ENCODE measurements at regions not wholly inside any gene's neighbourhood (a gene's known extent, or its start where the extent isn't known, plus 50 kb on each side); places are given as distances from the start of the nearest gene placed in this dataset.
A peak's percentile ranks its signal among the peaks of the same experiment; 100 is the strongest.

DNA sequence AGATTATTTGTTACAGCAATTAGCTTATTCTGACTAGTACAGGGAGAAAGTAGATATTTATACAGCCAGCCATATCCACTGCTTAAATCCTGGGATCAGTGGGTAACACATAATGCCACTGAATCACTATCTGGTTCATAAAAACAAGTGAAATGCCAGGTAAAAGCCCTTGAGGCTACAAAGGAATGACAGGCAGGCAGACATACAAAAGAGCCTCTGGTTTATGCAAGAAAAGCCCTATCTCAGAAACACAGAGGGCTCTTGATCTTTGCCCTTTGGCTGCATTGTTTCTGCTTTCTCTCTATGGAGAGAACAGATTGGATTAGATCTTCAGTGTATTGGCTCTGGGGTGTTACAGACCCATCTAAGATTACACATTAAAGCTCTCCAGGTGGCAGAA, 115.4 kb upstream of the GADL1 start:
- H3K27ac ChIP-seq (ENCODE audit: low read length, poor library complexity, severe bottlenecking), result no peak overlapping the region
- no peak for DNase-seq
- H3K4me1 ChIP-seq (ENCODE audit: control insufficient read depth, insufficient read depth, low read depth, low read length), result peaks cover 3% of the 10 kb centered on the region
- no peaks in the 10 kb centered on the region for H3K27me3 ChIP-seq (ENCODE audit: control insufficient read depth in 1 of 2, insufficient read depth in 1 of 2, low read length in 2 of 2)
- H2BK15ac ChIP-seq (ENCODE audit: low read depth, poor library complexity, severe bottlenecking), result no peak overlapping the region
- no peak overlapping the region for H3K9ac ChIP-seq (ENCODE audit: low read length)
- H3K14ac ChIP-seq (ENCODE audit: low read length in 2 of 2), result no peak overlapping the region
- H4K91ac ChIP-seq (ENCODE audit: low read length), result no peak overlapping the region
- H3K4ac ChIP-seq (ENCODE audit: low read depth in 1 of 2, low read length in 2 of 2), result no peak overlapping the region
- H2AK5ac ChIP-seq (ENCODE audit: low read length, severe bottlenecking), result no peak overlapping the region
- H3K4me3 ChIP-seq (ENCODE audit: insufficient read depth in 1 of 2, low read depth in 1 of 2, low read length in 2 of 2), result no peak overlapping the region
- H3K23ac ChIP-seq (ENCODE audit: low read length in 2 of 2), result no peak overlapping the region
- no peak overlapping the region for H4K8ac ChIP-seq (ENCODE audit: low read length)
- no peak overlapping the region for H3K18ac ChIP-seq (ENCODE audit: low read depth in 1 of 2, low read length in 2 of 2)
- no peak overlapping the region for H3K4me2 ChIP-seq (ENCODE audit: low read length, poor library complexity, severe bottlenecking)
- H3K9me3 ChIP-seq (ENCODE audit: control insufficient read depth, low read length), result peaks cover 8% of the 10 kb centered on the region
- H3K79me1 ChIP-seq (replicated peaks; ENCODE audit: low read length, poor library complexity, severe bottlenecking), result no peaks in the 10 kb centered on the region
- no peaks in the 10 kb centered on the region for H3K36me3 ChIP-seq (ENCODE audit: control insufficient read depth in 1 of 2, insufficient read depth in 2 of 2, low read depth in 1 of 2, low read length in 2 of 2)
- H2BK12ac ChIP-seq (ENCODE audit: low read length in 2 of 2), result no peak overlapping the region
- no peak overlapping the region for H2BK5ac ChIP-seq (ENCODE audit: low read depth, low read length, poor library complexity, severe bottlenecking)
- H2AFZ ChIP-seq (ENCODE audit: low read depth, low read length), result no peak overlapping the region
- H2BK120ac ChIP-seq (ENCODE audit: low read depth, low read length), result no peak overlapping the region

DNA sequence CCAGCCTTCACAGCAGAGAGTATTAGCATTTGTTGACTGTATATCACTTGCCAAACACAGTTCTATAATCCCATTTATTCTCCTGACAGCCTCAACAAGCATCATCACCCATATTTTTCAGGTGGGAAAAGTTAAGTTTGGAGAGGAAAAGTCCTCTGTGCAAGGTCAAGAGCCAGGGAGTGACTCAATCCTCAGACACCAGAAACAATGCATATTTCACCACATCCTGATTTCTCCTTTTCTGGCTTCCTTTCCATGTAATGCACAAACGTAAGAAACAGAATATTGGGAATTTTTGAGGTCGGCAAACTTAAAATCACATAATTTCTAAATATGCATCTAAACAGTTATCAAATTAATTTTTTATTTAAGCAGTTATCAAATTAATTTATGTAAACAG, 116.0 kb upstream of the GADL1 start:
- H3K9ac ChIP-seq (ENCODE audit: low read length), result no peak overlapping the region
- peaks cover 8% of the 10 kb centered on the region for H3K9me3 ChIP-seq (ENCODE audit: control insufficient read depth, low read length)
- no peak overlapping the region for H2BK5ac ChIP-seq (ENCODE audit: low read depth, low read length, poor library complexity, severe bottlenecking)
- no peak overlapping the region for H4K8ac ChIP-seq (ENCODE audit: low read length)
- no peak overlapping the region for H2BK120ac ChIP-seq (ENCODE audit: low read depth, low read length)
- no peak overlapping the region for H2AK5ac ChIP-seq (ENCODE audit: low read length, severe bottlenecking)
- H3K4me3 ChIP-seq (ENCODE audit: insufficient read depth in 1 of 2, low read depth in 1 of 2, low read length in 2 of 2), result no peak overlapping the region
- H3K4ac ChIP-seq (ENCODE audit: low read depth in 1 of 2, low read length in 2 of 2), result no peak overlapping the region
- DNase-seq, result peak; percentile 17
- WGBS, result no CpG with 5 or more reads among the region's 2 CpGs
- no peak overlapping the region for H2AFZ ChIP-seq (ENCODE audit: low read depth, low read length)
- no peak overlapping the region for H3K23ac ChIP-seq (ENCODE audit: low read length in 2 of 2)
- no peak overlapping the region for H2BK12ac ChIP-seq (ENCODE audit: low read length in 2 of 2)
- H3K14ac ChIP-seq (ENCODE audit: low read length in 2 of 2), result no peak overlapping the region
- no peaks in the 10 kb centered on the region for H3K4me1 ChIP-seq (ENCODE audit: control insufficient read depth, insufficient read depth, low read depth, low read length)
- H3K36me3 ChIP-seq (ENCODE audit: control insufficient read depth in 1 of 2, insufficient read depth in 2 of 2, low read depth in 1 of 2, low read length in 2 of 2), result no peaks in the 10 kb centered on the region
- H2BK15ac ChIP-seq (ENCODE audit: low read depth, poor library complexity, severe bottlenecking), result no peak overlapping the region
- no peak overlapping the region for H4K91ac ChIP-seq (ENCODE audit: low read length)
- no peak overlapping the region for H3K27ac ChIP-seq (ENCODE audit: low read length, poor library complexity, severe bottlenecking)
- H3K79me1 ChIP-seq (replicated peaks; ENCODE audit: low read length, poor library complexity, severe bottlenecking), result no peaks in the 10 kb centered on the region
- H3K18ac ChIP-seq (ENCODE audit: low read depth in 1 of 2, low read length in 2 of 2), result no peak overlapping the region
- H3K27me3 ChIP-seq (ENCODE audit: control insufficient read depth in 1 of 2, insufficient read depth in 1 of 2, low read length in 2 of 2), result no peaks in the 10 kb centered on the region
- H3K4me2 ChIP-seq (ENCODE audit: low read length, poor library complexity, severe bottlenecking), result no peak overlapping the region

DNA sequence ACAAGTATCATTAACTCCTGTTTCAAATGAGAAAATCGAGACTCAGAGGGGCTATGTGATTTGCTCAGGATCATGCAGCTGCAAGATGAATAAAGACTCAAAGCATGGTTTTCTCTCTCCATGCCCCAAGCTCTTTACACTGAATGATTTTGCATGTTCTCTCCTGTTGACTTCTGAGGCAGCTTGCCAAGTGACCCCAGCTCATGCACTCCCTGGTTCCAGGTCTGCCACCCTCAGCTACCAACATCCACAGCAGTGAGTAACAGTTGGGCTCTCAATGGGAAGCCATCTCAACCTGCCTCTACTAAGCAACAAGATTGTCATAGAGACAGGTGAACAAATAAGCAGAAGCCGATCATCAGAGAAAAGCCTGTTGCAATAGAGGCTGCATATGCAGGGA, 116.9 kb upstream of the GADL1 start:
- no peak overlapping the region for H3K27ac ChIP-seq (ENCODE audit: low read length, poor library complexity, severe bottlenecking)
- H2BK12ac ChIP-seq (ENCODE audit: low read length in 2 of 2), result no peak overlapping the region
- no peaks in the 10 kb centered on the region for H3K27me3 ChIP-seq (ENCODE audit: control insufficient read depth in 1 of 2, insufficient read depth in 1 of 2, low read length in 2 of 2)
- no peak overlapping the region for H2BK15ac ChIP-seq (ENCODE audit: low read depth, poor library complexity, severe bottlenecking)
- H3K23ac ChIP-seq (ENCODE audit: low read length in 2 of 2), result no peak overlapping the region
- H2BK120ac ChIP-seq (ENCODE audit: low read depth, low read length), result no peak overlapping the region
- H3K4me1 ChIP-seq (ENCODE audit: control insufficient read depth, insufficient read depth, low read depth, low read length), result no peaks in the 10 kb centered on the region
- no peak overlapping the region for H3K18ac ChIP-seq (ENCODE audit: low read depth in 1 of 2, low read length in 2 of 2)
- peaks cover 8% of the 10 kb centered on the region for H3K9me3 ChIP-seq (ENCODE audit: control insufficient read depth, low read length)
- H3K79me1 ChIP-seq (replicated peaks; ENCODE audit: low read length, poor library complexity, severe bottlenecking), result no peaks in the 10 kb centered on the region
- H2BK5ac ChIP-seq (ENCODE audit: low read depth, low read length, poor library complexity, severe bottlenecking), result no peak overlapping the region
- H4K8ac ChIP-seq (ENCODE audit: low read length), result no peak overlapping the region
- no peak for DNase-seq
- no peak overlapping the region for H3K9ac ChIP-seq (ENCODE audit: low read length)
- no peak overlapping the region for H3K4ac ChIP-seq (ENCODE audit: low read depth in 1 of 2, low read length in 2 of 2)
- no peak overlapping the region for H3K4me2 ChIP-seq (ENCODE audit: low read length, poor library complexity, severe bottlenecking)
- WGBS, result 98% methylated on average over 2 of the region's 2 CpGs
- H2AFZ ChIP-seq (ENCODE audit: low read depth, low read length), result no peak overlapping the region
- H2AK5ac ChIP-seq (ENCODE audit: low read length, severe bottlenecking), result no peak overlapping the region
- no peak overlapping the region for H4K91ac ChIP-seq (ENCODE audit: low read length)
- H3K4me3 ChIP-seq (ENCODE audit: insufficient read depth in 1 of 2, low read depth in 1 of 2, low read length in 2 of 2), result no peak overlapping the region
- no peaks in the 10 kb centered on the region for H3K36me3 ChIP-seq (ENCODE audit: control insufficient read depth in 1 of 2, insufficient read depth in 2 of 2, low read depth in 1 of 2, low read length in 2 of 2)
- H3K14ac ChIP-seq (ENCODE audit: low read length in 2 of 2), result no peak overlapping the region

GRCh38 chr3:31013090-31013489, 118.6 kb upstream of the GADL1 start:
- Histone ChIP-seq H3K36me3 (ENCODE audit: control insufficient read depth in 1 of 2, insufficient read depth in 2 of 2, low read depth in 1 of 2, low read length in 2 of 2) (no peaks in the 10 kb centered on the region), H2BK5ac (ENCODE audit: low read depth, low read length, poor library complexity, severe bottlenecking) (no peak overlapping the region), H2BK15ac (ENCODE audit: low read depth, poor library complexity, severe bottlenecking) (no peak overlapping the region), H3K27ac (ENCODE audit: low read length, poor library complexity, severe bottlenecking) (no peak overlapping the region), H4K8ac (ENCODE audit: low read length) (no peak overlapping the region), H3K4ac (ENCODE audit: low read depth in 1 of 2, low read length in 2 of 2) (no peak overlapping the region), H3K4me3 (ENCODE audit: insufficient read depth in 1 of 2, low read depth in 1 of 2, low read length in 2 of 2) (no peak overlapping the region), H2AK5ac (ENCODE audit: low read length, severe bottlenecking) (no peak overlapping the region), H2BK12ac (ENCODE audit: low read length in 2 of 2) (no peak overlapping the region), H3K9me3 (ENCODE audit: control insufficient read depth, low read length) (peaks cover 8% of the 10 kb centered on the region), H3K27me3 (ENCODE audit: control insufficient read depth in 1 of 2, insufficient read depth in 1 of 2, low read length in 2 of 2) (no peaks in the 10 kb centered on the region), H4K91ac (ENCODE audit: low read length) (no peak overlapping the region), H2AFZ (ENCODE audit: low read depth, low read length) (no peak overlapping the region), H3K18ac (ENCODE audit: low read depth in 1 of 2, low read length in 2 of 2) (no peak overlapping the region), H3K4me2 (ENCODE audit: low read length, poor library complexity, severe bottlenecking) (no peak overlapping the region), H3K4me1 (ENCODE audit: control insufficient read depth, insufficient read depth, low read depth, low read length) (no peaks in the 10 kb centered on the region), H3K14ac (ENCODE audit: low read length in 2 of 2) (no peak overlapping the region), H3K79me1 (replicated peaks; ENCODE audit: low read length, poor library complexity, severe bottlenecking) (no peaks in the 10 kb centered on the region), H3K9ac (ENCODE audit: low read length) (no peak overlapping the region), H2BK120ac (ENCODE audit: low read depth, low read length) (no peak overlapping the region), H3K23ac (ENCODE audit: low read length in 2 of 2) (no peak overlapping the region)
- DNase-seq, result no peak
